ENCODE measurements at regions not wholly inside any gene's neighbourhood (a gene's known extent, or its start where the extent isn't known, plus 50 kb on each side); places are given as distances from the start of the nearest gene placed in this dataset.

- Histone ChIP-seq H3K36me3 (peaks cover 50% of the 10 kb centered on the region), H3K4me1 (ENCODE audit: low read depth) (peaks cover 38% of the 10 kb centered on the region), H3K27me3 (no peaks in the 10 kb centered on the region), H3K27ac (no peak overlapping the region), H3K9me3 (ENCODE audit: low read depth) (no peaks in the 10 kb centered on the region), H3K4me3 (no peak overlapping the region)
- DNase-seq (ENCODE audit: low read depth in 1 of 2, low spot score in 1 of 2) = no peak
- no peak for TF ChIP-seq CTCF (IDR thresholded peaks at IDR 0.05; ENCODE audit: low read depth, low read length)
Observed at GRCh38 chr1:232481091-232481490, 148.8 kb downstream of the SIPA1L2 start.

- DNase-seq (ENCODE audit: low read depth in 1 of 2, low spot score in 1 of 2) = peak in 1 of 2 donors; percentile 87
- Histone ChIP-seq H3K4me3 (no peak overlapping the region), H3K27me3 (no peaks in the 10 kb centered on the region), H3K4me1 (ENCODE audit: low read depth) (peaks cover 32% of the 10 kb centered on the region), H3K36me3 (peaks cover 41% of the 10 kb centered on the region), H3K9me3 (ENCODE audit: low read depth) (no peaks in the 10 kb centered on the region), H3K27ac (peak overlapping the region; percentile 21)
- no peak for TF ChIP-seq CTCF (IDR thresholded peaks at IDR 0.05; ENCODE audit: low read depth, low read length)
Observed at GRCh38 chr1:232477728-232478127, 152.2 kb downstream of the SIPA1L2 start.

GRCh38 chr1:232476538-232476950, 153.4 kb downstream of the SIPA1L2 start:
- TF ChIP-seq CTCF (IDR thresholded peaks at IDR 0.05; ENCODE audit: low read depth, low read length) = no peak
- Histone ChIP-seq H3K27me3 (no peaks in the 10 kb centered on the region), H3K9me3 (ENCODE audit: low read depth) (no peaks in the 10 kb centered on the region), H3K4me3 (no peak overlapping the region), H3K4me1 (ENCODE audit: low read depth) (peaks cover 32% of the 10 kb centered on the region), H3K27ac (no peak overlapping the region), H3K36me3 (peaks cover 40% of the 10 kb centered on the region)
- peak in 1 of 2 donors; percentile 80 for DNase-seq (ENCODE audit: low read depth in 1 of 2, low spot score in 1 of 2)

- no peak for DNase-seq (ENCODE audit: low read depth in 1 of 2, low spot score in 1 of 2)
- no peak for TF ChIP-seq CTCF (IDR thresholded peaks at IDR 0.05; ENCODE audit: low read depth, low read length)
- Histone ChIP-seq H3K36me3 (peaks cover 45% of the 10 kb centered on the region), H3K27ac (no peak overlapping the region), H3K4me1 (ENCODE audit: low read depth) (peaks cover 32% of the 10 kb centered on the region), H3K27me3 (no peaks in the 10 kb centered on the region), H3K4me3 (no peak overlapping the region), H3K9me3 (ENCODE audit: low read depth) (no peaks in the 10 kb centered on the region)
Observed at GRCh38 chr1:232474826-232475225, 155.1 kb downstream of the SIPA1L2 start.

GRCh38 chr1:232473900-232474299, 156.0 kb downstream of the SIPA1L2 start:
- Histone ChIP-seq H3K36me3 (peaks cover 46% of the 10 kb centered on the region), H3K4me1 (ENCODE audit: low read depth) (peaks cover 32% of the 10 kb centered on the region), H3K27ac (no peak overlapping the region), H3K9me3 (ENCODE audit: low read depth) (no peaks in the 10 kb centered on the region), H3K4me3 (no peak overlapping the region), H3K27me3 (no peaks in the 10 kb centered on the region)
- no peak for DNase-seq (ENCODE audit: low read depth in 1 of 2, low spot score in 1 of 2)
- no peak for TF ChIP-seq CTCF (IDR thresholded peaks at IDR 0.05; ENCODE audit: low read depth, low read length)

- H3K9me3 ChIP-seq (ENCODE audit: low read depth) = no peaks in the 10 kb centered on the region
- H3K27me3 ChIP-seq = no peaks in the 10 kb centered on the region
- DNase-seq (ENCODE audit: low read depth in 1 of 2, low spot score in 1 of 2) = peak; percentile 7 to 71
- H3K36me3 ChIP-seq = peaks cover 51% of the 10 kb centered on the region
- no peak overlapping the region for H3K27ac ChIP-seq
- peaks cover 26% of the 10 kb centered on the region for H3K4me1 ChIP-seq (ENCODE audit: low read depth)
- no peak overlapping the region for H3K4me3 ChIP-seq
- TF ChIP-seq CTCF (IDR thresholded peaks at IDR 0.05; ENCODE audit: low read depth, low read length) = no peak
Observed at GRCh38 chr1:232473324-232473723, 156.6 kb downstream of the SIPA1L2 start.

Measured in cardiac muscle cell (in vitro differentiated cells and primary cell).